ENCODE measurements at regions not wholly inside any gene's neighbourhood (a gene's known extent, or its start where the extent isn't known, plus 50 kb on each side); places are given as distances from the start of the nearest gene placed in this dataset.

DNA sequence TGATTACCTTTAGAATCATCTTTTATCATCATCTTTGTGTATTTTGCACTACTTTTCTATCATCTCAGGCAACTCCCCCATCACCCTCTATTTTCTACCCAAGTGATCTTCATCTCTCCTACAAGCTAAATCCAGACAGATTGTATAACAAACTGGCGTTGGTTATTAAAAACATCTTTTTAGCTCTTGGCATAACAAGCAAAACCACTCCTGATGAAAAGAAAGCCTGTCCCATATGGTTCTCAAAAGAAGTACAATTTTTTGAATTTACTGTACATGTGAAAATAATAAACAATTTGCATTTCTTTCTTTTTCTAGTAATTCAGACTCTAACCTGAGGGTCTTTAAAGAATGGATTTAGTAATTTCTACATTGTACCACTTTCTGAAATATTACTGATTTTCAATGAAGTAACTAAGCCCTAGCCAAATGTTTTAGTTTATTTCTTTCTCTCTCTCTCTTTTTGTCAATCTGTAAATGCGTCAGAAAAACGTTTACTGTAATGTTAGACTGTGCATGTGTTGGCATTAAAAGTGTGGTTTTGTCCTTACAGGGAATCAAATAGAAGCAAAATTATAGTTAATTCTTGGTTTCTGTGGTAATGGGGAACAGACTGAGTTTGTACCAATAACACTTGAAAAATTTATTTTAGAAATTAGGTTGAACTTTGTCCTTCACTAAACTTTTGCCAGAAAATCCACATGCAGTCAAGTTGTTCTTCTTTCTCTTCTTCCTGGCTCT, 52.5 kb upstream of the RPS23 start:
- DNase-seq (ENCODE audit: low read depth, low spot score) = no peak
- in situ Hi-C loops (cut with HindIII; ENCODE audit: low pct_unique_long_range_greater_than_20kb, low sequenced_read_pairs) (no loop called here), intact Hi-C loops (cut with micrococcal nuclease; ENCODE audit: unreplicated experiment) (no loop called here)
- no peak overlapping the region for H3K27ac ChIP-seq (ENCODE audit: low read length)
- ATAC-seq = no peak
- ChIA-PET POLR2A (no interaction called here), CTCF (no interaction called here)
- BruUV-seq (replicated peaks) = no TSS peak
- H3K36me3 ChIP-seq (ENCODE audit: control insufficient read depth, insufficient read depth, low read length) = no peaks in the 10 kb centered on the region
- H3K4me3 ChIP-seq (ENCODE audit: low read depth in 2 of 2, low read length in 2 of 2) = no peak overlapping the region
- no peaks in the 10 kb centered on the region for H3K9me3 ChIP-seq (ENCODE audit: control insufficient read depth, insufficient read depth, low read depth, low read length)
- no peaks in the 10 kb centered on the region for H3K4me1 ChIP-seq (ENCODE audit: control insufficient read depth, insufficient read depth, low read length)
- TF ChIP-seq POLR2AphosphoS5 (IDR thresholded peaks at IDR 0.05; ENCODE audit: low read depth, low read length) (no peak), SIN3A (IDR thresholded peaks at IDR 0.05; ENCODE audit: borderline replicate concordance, insufficient read depth, low read depth, low read length) (no peak), TCF7L2 (IDR thresholded peaks at IDR 0.05; ENCODE audit: low read depth, low read length) (no peak)
- TF ChIP-seq, protein P1, sequence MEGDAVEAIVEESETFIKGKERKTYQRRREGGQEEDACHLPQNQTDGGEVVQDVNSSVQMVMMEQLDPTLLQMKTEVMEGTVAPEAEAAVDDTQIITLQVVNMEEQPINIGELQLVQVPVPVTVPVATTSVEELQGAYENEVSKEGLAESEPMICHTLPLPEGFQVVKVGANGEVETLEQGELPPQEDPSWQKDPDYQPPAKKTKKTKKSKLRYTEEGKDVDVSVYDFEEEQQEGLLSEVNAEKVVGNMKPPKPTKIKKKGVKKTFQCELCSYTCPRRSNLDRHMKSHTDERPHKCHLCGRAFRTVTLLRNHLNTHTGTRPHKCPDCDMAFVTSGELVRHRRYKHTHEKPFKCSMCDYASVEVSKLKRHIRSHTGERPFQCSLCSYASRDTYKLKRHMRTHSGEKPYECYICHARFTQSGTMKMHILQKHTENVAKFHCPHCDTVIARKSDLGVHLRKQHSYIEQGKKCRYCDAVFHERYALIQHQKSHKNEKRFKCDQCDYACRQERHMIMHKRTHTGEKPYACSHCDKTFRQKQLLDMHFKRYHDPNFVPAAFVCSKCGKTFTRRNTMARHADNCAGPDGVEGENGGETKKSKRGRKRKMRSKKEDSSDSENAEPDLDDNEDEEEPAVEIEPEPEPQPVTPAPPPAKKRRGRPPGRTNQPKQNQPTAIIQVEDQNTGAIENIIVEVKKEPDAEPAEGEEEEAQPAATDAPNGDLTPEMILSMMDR (IDR thresholded peaks at IDR 0.05) = no peak
- TF ChIP-seq, protein P2, sequence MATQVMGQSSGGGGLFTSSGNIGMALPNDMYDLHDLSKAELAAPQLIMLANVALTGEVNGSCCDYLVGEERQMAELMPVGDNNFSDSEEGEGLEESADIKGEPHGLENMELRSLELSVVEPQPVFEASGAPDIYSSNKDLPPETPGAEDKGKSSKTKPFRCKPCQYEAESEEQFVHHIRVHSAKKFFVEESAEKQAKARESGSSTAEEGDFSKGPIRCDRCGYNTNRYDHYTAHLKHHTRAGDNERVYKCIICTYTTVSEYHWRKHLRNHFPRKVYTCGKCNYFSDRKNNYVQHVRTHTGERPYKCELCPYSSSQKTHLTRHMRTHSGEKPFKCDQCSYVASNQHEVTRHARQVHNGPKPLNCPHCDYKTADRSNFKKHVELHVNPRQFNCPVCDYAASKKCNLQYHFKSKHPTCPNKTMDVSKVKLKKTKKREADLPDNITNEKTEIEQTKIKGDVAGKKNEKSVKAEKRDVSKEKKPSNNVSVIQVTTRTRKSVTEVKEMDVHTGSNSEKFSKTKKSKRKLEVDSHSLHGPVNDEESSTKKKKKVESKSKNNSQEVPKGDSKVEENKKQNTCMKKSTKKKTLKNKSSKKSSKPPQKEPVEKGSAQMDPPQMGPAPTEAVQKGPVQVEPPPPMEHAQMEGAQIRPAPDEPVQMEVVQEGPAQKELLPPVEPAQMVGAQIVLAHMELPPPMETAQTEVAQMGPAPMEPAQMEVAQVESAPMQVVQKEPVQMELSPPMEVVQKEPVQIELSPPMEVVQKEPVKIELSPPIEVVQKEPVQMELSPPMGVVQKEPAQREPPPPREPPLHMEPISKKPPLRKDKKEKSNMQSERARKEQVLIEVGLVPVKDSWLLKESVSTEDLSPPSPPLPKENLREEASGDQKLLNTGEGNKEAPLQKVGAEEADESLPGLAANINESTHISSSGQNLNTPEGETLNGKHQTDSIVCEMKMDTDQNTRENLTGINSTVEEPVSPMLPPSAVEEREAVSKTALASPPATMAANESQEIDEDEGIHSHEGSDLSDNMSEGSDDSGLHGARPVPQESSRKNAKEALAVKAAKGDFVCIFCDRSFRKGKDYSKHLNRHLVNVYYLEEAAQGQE (IDR thresholded peaks at IDR 0.05; ENCODE audit: insufficient read depth in 1 of 2, low read depth in 2 of 2, low read length in 1 of 2) = no peak
- 0 out of 2 replicates have a peak, but pooled peaks cover 6% of the 10 kb centered on the region for H3K27me3 ChIP-seq (ENCODE audit: control insufficient read depth, insufficient read depth, low read length)

DNA sequence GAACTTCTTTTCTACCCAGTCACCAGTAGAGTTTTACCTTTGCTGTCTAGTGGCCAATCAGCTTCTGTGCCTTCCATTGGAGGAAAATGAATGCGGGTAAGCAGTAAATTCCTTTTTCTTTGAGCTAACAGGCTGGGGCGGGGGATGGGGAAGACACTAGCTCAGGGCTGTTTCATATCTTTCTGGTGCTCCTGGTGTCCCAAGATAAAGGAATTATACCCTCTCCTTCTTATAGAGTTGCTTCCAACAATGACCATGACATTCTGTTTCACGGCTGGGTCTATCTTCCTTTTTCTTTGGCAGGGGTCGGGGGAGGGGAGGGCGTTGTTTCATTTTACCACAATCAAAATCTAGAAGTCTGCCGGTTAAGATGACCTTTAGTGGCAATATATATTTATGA, 51.2 kb upstream of the RPS23 start:
- POLR2A ChIA-PET = interaction anchor here (0.6 kb wide), 1 partner anchor 747 kb away, joined by 4 read pairs; no protein-coding TSS in a partner anchor
- CTCF ChIA-PET = no interaction called here
- Histone ChIP-seq H3K4me3 (ENCODE audit: low read depth in 2 of 2, low read length in 2 of 2) (no peak overlapping the region), H3K4me1 (ENCODE audit: control insufficient read depth, insufficient read depth, low read length) (no peaks in the 10 kb centered on the region), H3K9me3 (ENCODE audit: control insufficient read depth, insufficient read depth, low read depth, low read length) (no peaks in the 10 kb centered on the region), H3K36me3 (ENCODE audit: control insufficient read depth, insufficient read depth, low read length) (no peaks in the 10 kb centered on the region), H3K27ac (ENCODE audit: low read length) (no peak overlapping the region), H3K27me3 (ENCODE audit: control insufficient read depth, insufficient read depth, low read length) (0 out of 2 replicates have a peak, but pooled peaks cover 6% of the 10 kb centered on the region)
- in situ Hi-C loops (cut with HindIII; ENCODE audit: low pct_unique_long_range_greater_than_20kb, low sequenced_read_pairs) = no loop called here
- TF ChIP-seq SIN3A (IDR thresholded peaks at IDR 0.05; ENCODE audit: borderline replicate concordance, insufficient read depth, low read depth, low read length) (no peak), POLR2AphosphoS5 (IDR thresholded peaks at IDR 0.05; ENCODE audit: low read depth, low read length) (no peak), TCF7L2 (IDR thresholded peaks at IDR 0.05; ENCODE audit: low read depth, low read length) (no peak)
- TF ChIP-seq, protein P1 (IDR thresholded peaks at IDR 0.05) = no peak
- TF ChIP-seq, protein P2 (IDR thresholded peaks at IDR 0.05; ENCODE audit: insufficient read depth in 1 of 2, low read depth in 2 of 2, low read length in 1 of 2) = no peak
- BruUV-seq (replicated peaks) = no TSS peak
- intact Hi-C loops (cut with micrococcal nuclease; ENCODE audit: unreplicated experiment) = no loop called here
- DNase-seq (ENCODE audit: low read depth, low spot score) (no peak), ATAC-seq (no peak)
